K562 (cell line): ENCODE measurements at regions not wholly inside any gene's neighbourhood (a gene's known extent, or its start where the extent isn't known, plus 50 kb on each side); places are given as distances from the start of the nearest gene placed in this dataset.

ENCODE experiments used
- ATAC-seq: fragments of 200-7000 bp; cut with Tn5 transposase; 3 replicates; pipeline ENCODE4 v1.9.1; 2020; ENCODE audit warnings: moderate library complexity
- BruUV-seq: library from RNA; stranded (reverse); fragments of 400-500 nt; replicated peaks from 2 replicates; lab custom pipeline; 2021; lab: Mats Ljungman, UMichigan
- CTCF ChIA-PET: fragments of 300-600 bp; formaldehyde crosslinking; extraction: SDS; loops from one replicate; lab custom pipeline; 2021; ENCODE audit warnings: low intra/inter-chr PET ratio; lab: Yijun Ruan, JAX
- POLR2A ChIA-PET: fragments of 300-600, 350-650 bp; sonication (Branson Sonifier 250); formaldehyde crosslinking; extraction: SDS; loops from one replicate; lab custom pipeline; 2021; ENCODE audit warnings: antibody characterized with exemption, inconsistent platforms; lab: Yijun Ruan, JAX
- DNase-seq, 4 experiments: peaks; one replicate each; pipeline versions ENCODE4 v3.0.0 to v3.0.0-alpha.2; 2011 to 2018; ENCODE audit warnings: low spot score in 3 of 4, mixed read lengths in 3 of 4; ENCODE audit errors: extremely low read depth in 1 of 4
- FAIRE-seq: peaks from 2 replicates; lab custom pipeline; 2011; peaks lifted over from hg19 to GRCh38; lab: Jason Lieb, UNC
- H2AFZ ChIP-seq: 2 replicates; pipeline ENCODE4 v1.6.0; 2011; ENCODE audit warnings: low read depth, low read length, control low read depth, inconsistent platforms
- H3K27ac ChIP-seq: fragments of 200-600 bp; 3 replicates; pipeline ENCODE4 v1.8.0; 2011; ENCODE audit warnings: low read depth, mild to moderate bottlenecking, control low read depth, inconsistent platforms, low read length, moderate library complexity, mixed read lengths; ENCODE audit errors: extremely low read depth
- H3K27me3 ChIP-seq, 2 experiments: fragments of 300-600 bp in 1 of 2; 2 replicates in 1 of 2; 3 replicates in 1 of 2; pipeline versions ENCODE4 v1.6.0 to v1.8.0; 2011; ENCODE audit warnings: inconsistent platforms in 2 of 2, low read length in 2 of 2, mild to moderate bottlenecking in 1 of 2, mixed read lengths in 1 of 2, moderate library complexity in 1 of 2; ENCODE audit not compliant: control insufficient read depth in 2 of 2, insufficient read depth in 2 of 2
- H3K36me3 ChIP-seq: fragments of 300-600 bp; 3 replicates; pipeline ENCODE4 v1.8.0; 2011; ENCODE audit warnings: mild to moderate bottlenecking, low read length, inconsistent platforms; ENCODE audit not compliant: control insufficient read depth, insufficient read depth
- H3K4me1 ChIP-seq, 2 experiments: fragments of 200-600 bp in 1 of 2; replicated peaks in 1 of 2; 2 replicates in 1 of 2; 3 replicates in 1 of 2; pipeline versions ENCODE4 v1.5.1 to v1.8.0; 2011; ENCODE audit warnings: inconsistent platforms in 2 of 2, low read length in 2 of 2, mild to moderate bottlenecking in 1 of 2, mixed read lengths in 1 of 2, moderate library complexity in 1 of 2; ENCODE audit not compliant: control insufficient read depth in 2 of 2, insufficient read depth in 2 of 2
- H3K4me2 ChIP-seq: 2 replicates; pipeline ENCODE4 v1.6.1; 2011; ENCODE audit warnings: low read length, control low read depth, inconsistent platforms, mixed read lengths; ENCODE audit not compliant: insufficient read depth
- H3K4me3 ChIP-seq: fragments of 200-600 bp; sonication (generic), shearing (Covaris generic); 2 replicates; pipeline ENCODE4 v1.5.1; 2016; ENCODE audit warnings: control low read depth, inconsistent platforms
- H3K79me2 ChIP-seq: fragments of 200-600 bp; 3 replicates; pipeline ENCODE4 v1.8.0; 2011; ENCODE audit warnings: low read length, inconsistent platforms; ENCODE audit not compliant: control insufficient read depth, insufficient read depth
- H3K9ac ChIP-seq, 2 experiments: 2 replicates each; pipeline versions ENCODE4 v1.6.0 to v1.6.1; 2011; ENCODE audit warnings: low read depth in 2 of 2, low read length in 2 of 2, control low read depth in 1 of 2, inconsistent platforms in 1 of 2, mild to moderate bottlenecking in 1 of 2, mixed read lengths in 1 of 2; ENCODE audit not compliant: insufficient read depth in 1 of 2
- H3K9me1 ChIP-seq: one replicate; pipeline ENCODE4 v1.6.0; 2011; ENCODE audit warnings: inconsistent platforms, mild to moderate bottlenecking, low read length, moderate library complexity; ENCODE audit not compliant: control insufficient read depth, insufficient read depth
- H3K9me3 ChIP-seq: replicated peaks from 2 replicates; pipeline ENCODE4 v1.5.1; 2011; ENCODE audit warnings: low read depth, low read length, inconsistent platforms; ENCODE audit not compliant: control insufficient read depth, insufficient read depth
- H4K20me1 ChIP-seq: replicated peaks from 2 replicates; pipeline ENCODE4 v1.6.1; 2011; ENCODE audit warnings: low read length, inconsistent platforms, mixed read lengths; ENCODE audit not compliant: control insufficient read depth, insufficient read depth
- C11orf30 ChIP-seq: fragments of 450-650 bp; IDR thresholded peaks from 2 replicates; pipeline ENCODE4 v1.6.1; 2016; ENCODE audit warnings: low read depth, mild to moderate bottlenecking
- HCFC1 ChIP-seq: IDR thresholded peaks from 2 replicates; pipeline ENCODE4 v1.6.1; 2012; ENCODE audit warnings: low read depth, low read length, improper control_type of control experiment
- MAFG ChIP-seq: fragments of 450-650 bp; conservative IDR thresholded peaks from 2 replicates; pipeline ENCODE4 v1.6.1; 2016; ENCODE audit warnings: missing genetic modification characterization, missing compliant biosample characterization
- MCM5 ChIP-seq: fragments of 450-650 bp; IDR thresholded peaks from 2 replicates; pipeline ENCODE4 v1.6.1; 2016; ENCODE audit warnings: low read depth
- MIER1 ChIP-seq: fragments of 450-650 bp; IDR thresholded peaks from 2 replicates; pipeline ENCODE4 v1.6.1; 2016; ENCODE audit warnings: antibody characterized with exemption, mild to moderate bottlenecking, low read depth
- MXD1 ChIP-seq: fragments of 250-450 bp; sonication (Bioruptor Pico); IDR thresholded peaks from 2 replicates; pipeline ENCODE4 v1.8.0; 2021; ENCODE audit warnings: borderline replicate concordance, mild to moderate bottlenecking, moderate library complexity; ENCODE audit not compliant: poor library complexity, severe bottlenecking
- NFYB ChIP-seq: IDR thresholded peaks from 2 replicates; pipeline ENCODE4 v1.6.1; 2011; ENCODE audit warnings: mild to moderate bottlenecking, moderate library complexity; ENCODE audit not compliant: insufficient read length; ENCODE audit errors: extremely low read depth
- RBFOX2 ChIP-seq: fragments of 200-400 bp; formaldehyde crosslinking; IDR thresholded peaks from 2 replicates; pipeline ENCODE4 v1.6.1; 2017; ENCODE audit warnings: low read depth, mild to moderate bottlenecking, low read length, moderate library complexity
- SMAD2 ChIP-seq: fragments of 150-350 bp; IDR thresholded peaks from 2 replicates; pipeline ENCODE4 v1.6.1; 2014; ENCODE audit warnings: low read depth, mild to moderate bottlenecking, low read length
- TSHZ1 ChIP-seq: fragments of 250-450 bp; sonication (Bioruptor Pico); IDR thresholded peaks from 2 replicates; pipeline ENCODE4 v1.4.0; 2020; ENCODE audit warnings: mild to moderate bottlenecking, moderate library complexity
- ZSCAN29 ChIP-seq: fragments of 450-650 bp; IDR thresholded peaks from 2 replicates; pipeline ENCODE4 v1.6.1; 2017
- WGBS: fragments of 100-300 bp; shearing (Covaris generic); methylation state at CpG from one replicate; pipeline ENCODE4 v1.1.6; 2016; ENCODE audit warnings: low coverage, mixed read lengths; ENCODE audit not compliant: insufficient coverage; ENCODE audit errors: missing lambda C conversion rate; 5-methylcytosine and 5-hydroxymethylcytosine counted together
- in situ Hi-C: fragments of 300-500 bp; cut with MboI; formaldehyde crosslinking; loops from 4 replicates; pipeline ENCODE4 v1.15.0; 2018; ENCODE audit warnings: inconsistent platforms, mixed read lengths
- intact Hi-C: fragments of 100-400 bp; cut with micrococcal nuclease; formaldehyde crosslinking; loops from 2 replicates; pipeline ENCODE4 v1.14.2; 2022
- TF ChIP-seq, protein P1 (sequence below): fragments of 450-650 bp; IDR thresholded peaks from 2 replicates; pipeline ENCODE4 v1.7.0; 2016; ENCODE audit warnings: borderline replicate concordance
- TF ChIP-seq, protein P2 (sequence below): sonication (generic); formaldehyde crosslinking; IDR thresholded peaks from 2 replicates; pipeline ENCODE4 v1.4.0; 2020; ENCODE audit warnings: mild to moderate bottlenecking, missing genetic modification reagents
- TF ChIP-seq, protein P3 (sequence below): fragments of 450-650 bp; IDR thresholded peaks from 2 replicates; pipeline ENCODE4 v1.6.1; 2017; ENCODE audit warnings: antibody characterized with exemption

DNA sequence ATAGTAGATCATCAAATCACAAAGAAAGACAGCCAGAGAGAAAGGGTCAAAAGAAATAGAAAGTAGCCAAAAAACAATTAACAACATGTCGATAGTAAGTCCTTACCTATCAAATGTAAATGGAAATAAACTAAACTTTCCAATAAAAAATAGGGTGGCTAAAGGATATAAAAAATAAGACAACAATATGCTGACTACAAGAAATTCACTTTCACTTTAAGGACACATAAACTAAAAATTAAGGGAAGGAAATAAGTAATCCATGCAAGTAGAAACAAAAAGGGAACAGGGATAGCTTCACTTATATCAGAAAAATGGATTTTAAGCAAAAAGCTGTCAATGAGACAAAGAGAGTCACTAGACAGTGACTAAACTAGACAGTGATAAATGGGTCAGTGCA, 903.9 kb upstream of the ZEB2 start:
- 0% methylated on average over 1 of the region's 1 CpG for WGBS
- Histone ChIP-seq H3K27me3 (no peaks in the 10 kb centered on the region), H4K20me1 (no peaks in the 10 kb centered on the region), H2AFZ (no peak overlapping the region), H3K4me3 (no peak overlapping the region), H3K4me1 (no peaks in the 10 kb centered on the region), H3K9ac (no peak overlapping the region), H3K79me2 (no peaks in the 10 kb centered on the region), H3K27ac (no peak overlapping the region), H3K9me3 (peaks cover 2% of the 10 kb centered on the region; the same call in 1 of the 2 replicates), H3K36me3 (no peaks in the 10 kb centered on the region), H3K9me1 (no peaks in the 10 kb centered on the region), H3K4me2 (no peak overlapping the region)
- no TSS peak for BruUV-seq
- FAIRE-seq (no peak), ATAC-seq (no peak), DNase-seq (no peak)
- ChIA-PET CTCF (no interaction called here), POLR2A (no interaction called here)
- intact Hi-C loops (no loop called here), in situ Hi-C loops (no loop called here)
- TF ChIP-seq C11orf30 (peak; percentile 56; the same call in 1 of the 2 replicates), HCFC1 (no peak), MAFG (tag) (0 out of 2 replicates have a peak, but pooled peaks have one; percentile 30), MIER1 (no peak), TSHZ1 (CRISPR knock-in tag) (no peak), NFYB (no peak), ZSCAN29 (no peak), RBFOX2 (no peak), MXD1 (CRISPR knock-in tag) (no peak), SMAD2 (no peak), MCM5 (no peak)
- TF ChIP-seq, protein P1, sequence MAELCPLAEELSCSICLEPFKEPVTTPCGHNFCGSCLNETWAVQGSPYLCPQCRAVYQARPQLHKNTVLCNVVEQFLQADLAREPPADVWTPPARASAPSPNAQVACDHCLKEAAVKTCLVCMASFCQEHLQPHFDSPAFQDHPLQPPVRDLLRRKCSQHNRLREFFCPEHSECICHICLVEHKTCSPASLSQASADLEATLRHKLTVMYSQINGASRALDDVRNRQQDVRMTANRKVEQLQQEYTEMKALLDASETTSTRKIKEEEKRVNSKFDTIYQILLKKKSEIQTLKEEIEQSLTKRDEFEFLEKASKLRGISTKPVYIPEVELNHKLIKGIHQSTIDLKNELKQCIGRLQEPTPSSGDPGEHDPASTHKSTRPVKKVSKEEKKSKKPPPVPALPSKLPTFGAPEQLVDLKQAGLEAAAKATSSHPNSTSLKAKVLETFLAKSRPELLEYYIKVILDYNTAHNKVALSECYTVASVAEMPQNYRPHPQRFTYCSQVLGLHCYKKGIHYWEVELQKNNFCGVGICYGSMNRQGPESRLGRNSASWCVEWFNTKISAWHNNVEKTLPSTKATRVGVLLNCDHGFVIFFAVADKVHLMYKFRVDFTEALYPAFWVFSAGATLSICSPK: no peak
- TF ChIP-seq, protein P2, sequence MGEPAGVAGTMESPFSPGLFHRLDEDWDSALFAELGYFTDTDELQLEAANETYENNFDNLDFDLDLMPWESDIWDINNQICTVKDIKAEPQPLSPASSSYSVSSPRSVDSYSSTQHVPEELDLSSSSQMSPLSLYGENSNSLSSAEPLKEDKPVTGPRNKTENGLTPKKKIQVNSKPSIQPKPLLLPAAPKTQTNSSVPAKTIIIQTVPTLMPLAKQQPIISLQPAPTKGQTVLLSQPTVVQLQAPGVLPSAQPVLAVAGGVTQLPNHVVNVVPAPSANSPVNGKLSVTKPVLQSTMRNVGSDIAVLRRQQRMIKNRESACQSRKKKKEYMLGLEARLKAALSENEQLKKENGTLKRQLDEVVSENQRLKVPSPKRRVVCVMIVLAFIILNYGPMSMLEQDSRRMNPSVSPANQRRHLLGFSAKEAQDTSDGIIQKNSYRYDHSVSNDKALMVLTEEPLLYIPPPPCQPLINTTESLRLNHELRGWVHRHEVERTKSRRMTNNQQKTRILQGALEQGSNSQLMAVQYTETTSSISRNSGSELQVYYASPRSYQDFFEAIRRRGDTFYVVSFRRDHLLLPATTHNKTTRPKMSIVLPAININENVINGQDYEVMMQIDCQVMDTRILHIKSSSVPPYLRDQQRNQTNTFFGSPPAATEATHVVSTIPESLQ (CRISPR knock-in tag): no peak
- TF ChIP-seq, protein P3, sequence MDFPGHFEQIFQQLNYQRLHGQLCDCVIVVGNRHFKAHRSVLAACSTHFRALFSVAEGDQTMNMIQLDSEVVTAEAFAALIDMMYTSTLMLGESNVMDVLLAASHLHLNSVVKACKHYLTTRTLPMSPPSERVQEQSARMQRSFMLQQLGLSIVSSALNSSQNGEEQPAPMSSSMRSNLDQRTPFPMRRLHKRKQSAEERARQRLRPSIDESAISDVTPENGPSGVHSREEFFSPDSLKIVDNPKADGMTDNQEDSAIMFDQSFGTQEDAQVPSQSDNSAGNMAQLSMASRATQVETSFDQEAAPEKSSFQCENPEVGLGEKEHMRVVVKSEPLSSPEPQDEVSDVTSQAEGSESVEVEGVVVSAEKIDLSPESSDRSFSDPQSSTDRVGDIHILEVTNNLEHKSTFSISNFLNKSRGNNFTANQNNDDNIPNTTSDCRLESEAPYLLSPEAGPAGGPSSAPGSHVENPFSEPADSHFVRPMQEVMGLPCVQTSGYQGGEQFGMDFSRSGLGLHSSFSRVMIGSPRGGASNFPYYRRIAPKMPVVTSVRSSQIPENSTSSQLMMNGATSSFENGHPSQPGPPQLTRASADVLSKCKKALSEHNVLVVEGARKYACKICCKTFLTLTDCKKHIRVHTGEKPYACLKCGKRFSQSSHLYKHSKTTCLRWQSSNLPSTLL: no peak
